Sigmoid colon (tissue), 6 donors: ENCODE measurements at regions not wholly inside any gene's neighbourhood (a gene's known extent, or its start where the extent isn't known, plus 50 kb on each side); places are given as distances from the start of the nearest gene placed in this dataset.

Experiments used
- DNase-seq: peaks from one replicate; pipeline ENCODE4 v3.0.0-alpha.2; 2019
- H3K27ac ChIP-seq, 4 donors: fragments of 200-600 bp; sonication (generic); one replicate each; pipeline ENCODE4 v1.5.1; 2016 to 2019; ENCODE audit warnings: mild to moderate bottlenecking in 1 of 4
- H3K27me3 ChIP-seq, 3 donors: fragments of 200-600 bp; sonication (generic); one replicate each; pipeline ENCODE4 v1.5.1; 2019; ENCODE audit warnings: mild to moderate bottlenecking in 1 of 3
- H3K36me3 ChIP-seq, 4 donors: fragments of 200-600 bp; sonication (generic); one replicate each; pipeline ENCODE4 v1.5.1; 2016 to 2019
- H3K4me1 ChIP-seq, 4 donors: fragments of 200-600 bp; sonication (generic); one replicate each; pipeline ENCODE4 v1.5.1; 2017 to 2019
- H3K4me3 ChIP-seq, 4 donors: fragments of 200-600 bp; sonication (generic); one replicate each; pipeline ENCODE4 v1.5.1; 2017 to 2019; ENCODE audit warnings: mild to moderate bottlenecking in 2 of 4, moderate library complexity in 1 of 4
- H3K9me3 ChIP-seq, 4 donors: fragments of 200-600 bp in 3 of 4; sonication (generic) in 3 of 4; one replicate each; pipeline versions ENCODE4 v1.5.1 to v1.6.1; 2013 to 2019
- EP300 ChIP-seq, 4 donors: sonication (generic); formaldehyde crosslinking; IDR thresholded peaks; one replicate each; pipeline ENCODE4 v1.6.1; 2017; ENCODE audit warnings: antibody characterized with exemption in 4 of 4
- POLR2A ChIP-seq, 2 donors: fragments of 450-650 bp; IDR thresholded peaks; one replicate each; pipeline ENCODE4 v1.6.1; 2016; ENCODE audit warnings: antibody characterized with exemption in 2 of 2, mild to moderate bottlenecking in 2 of 2, moderate library complexity in 2 of 2
- POLR2AphosphoS5 ChIP-seq, 4 donors: sonication (generic); formaldehyde crosslinking; IDR thresholded peaks; one replicate each; pipeline ENCODE4 v1.6.1; 2017; ENCODE audit warnings: antibody characterized with exemption in 4 of 4
- WGBS, 2 donors: extraction: QIAGEN DNeasy Blood & Tissue Kit; methylation state at CpG; one replicate each; pipeline ENCODE4 v1.1.7; 2013; 5-methylcytosine and 5-hydroxymethylcytosine counted together
- intact Hi-C: fragments of 100-400 bp; cut with DNase I; formaldehyde crosslinking; loops from one replicate; pipeline ENCODE4 v1.15.1; 2023
- TF ChIP-seq, protein P1 (sequence below), 4 experiments: fragments of 450-650 bp in 3 of 4; fragments of 200-600 bp in 1 of 4; IDR thresholded peaks; one replicate each; pipeline ENCODE4 v1.5.1; 2016 to 2019; ENCODE audit warnings: antibody characterized with exemption in 4 of 4, mild to moderate bottlenecking in 3 of 4, moderate library complexity in 2 of 4
- donor health status: healthy with polysubstance abuse.
- donor health status: healthy.

DNA sequence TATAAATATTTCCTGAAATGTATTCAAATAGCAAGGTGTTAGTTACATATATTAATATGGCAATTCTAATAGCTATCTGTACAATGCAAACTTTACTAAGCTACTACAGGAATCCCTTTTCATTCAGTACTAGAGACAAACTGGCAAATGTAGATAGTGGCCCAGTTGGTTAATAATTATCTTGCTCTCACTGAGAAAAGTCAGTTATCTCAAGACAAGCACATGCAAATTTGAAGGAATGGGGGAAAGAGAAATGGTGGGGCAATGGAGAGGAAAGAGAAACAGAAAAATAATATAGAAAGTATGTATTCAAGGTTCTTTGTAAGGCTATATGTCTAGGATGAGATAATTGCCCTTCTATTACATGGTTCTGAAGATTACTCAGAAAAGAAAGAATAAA is 280.0 kb downstream of the FIGN start:
- no peaks in the 10 kb centered on the region for H3K36me3 ChIP-seq
- intact Hi-C loops, result no loop called here
- no peaks in the 10 kb centered on the region for H3K4me1 ChIP-seq
- H3K4me3 ChIP-seq, result no peak overlapping the region
- no peak overlapping the region for H3K27ac ChIP-seq
- no peaks in the 10 kb centered on the region for H3K27me3 ChIP-seq
- TF ChIP-seq, protein P1, sequence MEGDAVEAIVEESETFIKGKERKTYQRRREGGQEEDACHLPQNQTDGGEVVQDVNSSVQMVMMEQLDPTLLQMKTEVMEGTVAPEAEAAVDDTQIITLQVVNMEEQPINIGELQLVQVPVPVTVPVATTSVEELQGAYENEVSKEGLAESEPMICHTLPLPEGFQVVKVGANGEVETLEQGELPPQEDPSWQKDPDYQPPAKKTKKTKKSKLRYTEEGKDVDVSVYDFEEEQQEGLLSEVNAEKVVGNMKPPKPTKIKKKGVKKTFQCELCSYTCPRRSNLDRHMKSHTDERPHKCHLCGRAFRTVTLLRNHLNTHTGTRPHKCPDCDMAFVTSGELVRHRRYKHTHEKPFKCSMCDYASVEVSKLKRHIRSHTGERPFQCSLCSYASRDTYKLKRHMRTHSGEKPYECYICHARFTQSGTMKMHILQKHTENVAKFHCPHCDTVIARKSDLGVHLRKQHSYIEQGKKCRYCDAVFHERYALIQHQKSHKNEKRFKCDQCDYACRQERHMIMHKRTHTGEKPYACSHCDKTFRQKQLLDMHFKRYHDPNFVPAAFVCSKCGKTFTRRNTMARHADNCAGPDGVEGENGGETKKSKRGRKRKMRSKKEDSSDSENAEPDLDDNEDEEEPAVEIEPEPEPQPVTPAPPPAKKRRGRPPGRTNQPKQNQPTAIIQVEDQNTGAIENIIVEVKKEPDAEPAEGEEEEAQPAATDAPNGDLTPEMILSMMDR (IDR thresholded peaks at IDR 0.05), result no peak
- H3K9me3 ChIP-seq, result no peaks in the 10 kb centered on the region
- DNase-seq, result no peak

DNA sequence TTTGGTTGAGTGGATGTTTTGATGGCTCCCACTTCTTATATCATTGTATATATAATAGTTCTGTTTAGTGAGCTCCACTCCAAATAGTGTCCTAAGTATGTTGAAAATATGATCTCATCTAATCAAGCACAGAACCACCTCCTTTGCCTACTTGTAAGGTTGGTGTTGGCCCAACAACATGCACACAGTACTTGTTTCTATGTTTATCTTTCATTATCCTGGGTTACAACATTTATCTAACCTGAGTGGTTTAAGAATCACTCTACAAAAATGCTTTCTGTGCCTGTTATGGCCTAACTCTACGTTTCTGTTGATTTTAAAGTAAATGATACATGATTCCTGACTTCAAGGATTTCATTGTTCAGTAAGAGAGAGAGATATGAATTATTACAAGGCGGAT is 281.9 kb downstream of the FIGN start:
- Histone ChIP-seq H3K36me3 (no peaks in the 10 kb centered on the region), H3K4me3 (no peak overlapping the region), H3K4me1 (peaks cover 0 to 1% (median 0%) of the 10 kb centered on the region in 4 donors), H3K27ac (no peak overlapping the region), H3K27me3 (no peaks in the 10 kb centered on the region), H3K9me3 (no peaks in the 10 kb centered on the region)
- WGBS, 2 donors, result 48 to 61% methylated on average over 2 of the region's 2 CpGs
- TF ChIP-seq EP300 (IDR thresholded peaks at IDR 0.05) (no peak), POLR2AphosphoS5 (IDR thresholded peaks at IDR 0.05) (no peak), POLR2A (IDR thresholded peaks at IDR 0.05) (no peak)
- TF ChIP-seq, protein P1 (IDR thresholded peaks at IDR 0.05), result no peak
- DNase-seq, result no peak
- intact Hi-C loops, result no loop called here

DNA sequence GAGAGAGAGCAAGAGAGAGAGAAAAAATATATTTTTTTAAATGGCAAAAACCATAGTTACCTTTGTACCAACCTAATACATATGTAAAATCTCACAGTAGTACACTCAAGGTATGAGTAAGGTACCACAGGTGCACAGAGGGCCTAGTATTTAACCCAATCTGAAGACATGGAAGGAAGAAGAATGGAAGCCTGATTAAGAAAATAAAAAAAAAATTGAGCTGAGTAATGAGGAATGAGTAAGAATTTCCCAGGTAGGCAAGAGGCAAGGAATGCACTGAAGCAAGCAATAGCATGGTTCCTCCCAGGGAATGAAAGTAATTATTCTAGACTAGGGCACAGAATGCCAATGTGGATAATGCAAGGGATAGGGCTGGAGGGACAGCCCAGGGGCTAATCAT is 294.2 kb downstream of the FIGN start:
- intact Hi-C loops, result no loop called here
- TF ChIP-seq EP300 (IDR thresholded peaks at IDR 0.05) (no peak), POLR2AphosphoS5 (IDR thresholded peaks at IDR 0.05) (no peak), POLR2A (IDR thresholded peaks at IDR 0.05) (no peak)
- TF ChIP-seq, protein P1 (IDR thresholded peaks at IDR 0.05), result no peak
- Histone ChIP-seq H3K27me3 (no peaks in the 10 kb centered on the region), H3K4me1 (no peaks in the 10 kb centered on the region), H3K4me3 (no peak overlapping the region), H3K36me3 (no peaks in the 10 kb centered on the region), H3K9me3 (no peaks in the 10 kb centered on the region), H3K27ac (no peak overlapping the region)
- DNase-seq, result no peak

DNA sequence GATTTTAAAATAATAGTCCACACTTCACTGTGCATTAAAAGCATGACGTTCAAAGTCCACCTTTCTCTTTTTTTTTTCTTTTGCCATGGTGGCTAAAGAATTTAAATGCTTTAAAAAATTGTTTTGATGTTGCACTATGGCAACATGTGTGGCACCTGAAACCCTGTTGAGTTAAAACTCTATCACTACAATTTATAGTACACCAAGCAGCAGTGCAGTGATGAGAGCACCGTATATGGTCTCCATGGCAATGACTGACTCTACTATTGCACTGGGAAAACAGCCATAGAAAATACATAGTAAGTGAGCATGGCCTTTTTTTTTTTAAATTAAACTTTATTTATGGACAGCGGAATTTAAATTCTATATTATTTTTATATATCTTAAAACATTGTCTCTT is 298.8 kb downstream of the FIGN start:
- intact Hi-C loops, result no loop called here
- Histone ChIP-seq H3K27me3 (no peaks in the 10 kb centered on the region), H3K27ac (no peak overlapping the region), H3K9me3 (no peaks in the 10 kb centered on the region), H3K36me3 (no peaks in the 10 kb centered on the region), H3K4me1 (no peaks in the 10 kb centered on the region), H3K4me3 (no peak overlapping the region)
- no peak for TF ChIP-seq POLR2A (IDR thresholded peaks at IDR 0.05)
- TF ChIP-seq, protein P1 (IDR thresholded peaks at IDR 0.05), result no peak
- no peak for TF ChIP-seq EP300 (IDR thresholded peaks at IDR 0.05)
- no peak for TF ChIP-seq POLR2AphosphoS5 (IDR thresholded peaks at IDR 0.05)
- 42 to 70% methylated on average over 3 of the region's 3 CpGs for WGBS, 2 donors
- no peak for DNase-seq

DNA sequence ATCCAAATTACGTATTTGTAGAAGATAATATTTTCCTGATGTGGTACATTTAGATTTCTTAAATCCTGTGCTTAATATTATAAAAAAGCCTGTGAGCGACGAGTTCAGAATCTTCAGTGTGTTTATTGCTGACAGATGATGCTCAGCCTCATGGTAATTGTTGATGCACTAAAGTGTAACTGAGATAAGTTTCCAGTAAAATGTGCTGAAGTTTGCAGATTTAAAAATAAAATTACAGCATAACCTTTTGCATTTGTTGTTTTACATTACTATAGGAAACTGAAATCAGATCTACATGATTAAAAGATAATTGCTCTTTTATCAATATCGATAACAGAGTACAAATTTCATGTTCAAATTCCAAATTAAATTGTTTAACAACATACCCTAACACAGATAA is 307.6 kb downstream of the FIGN start:
- intact Hi-C loops, result no loop called here

More for the DNA sequence above, 307.6 kb downstream of the FIGN start:
- no peak for DNase-seq
- Histone ChIP-seq H3K27me3 (no peaks in the 10 kb centered on the region), H3K36me3 (no peaks in the 10 kb centered on the region), H3K27ac (no peak overlapping the region), H3K9me3 (no peaks in the 10 kb centered on the region), H3K4me1 (no peaks in the 10 kb centered on the region), H3K4me3 (no peak overlapping the region)
- TF ChIP-seq, protein P1 (IDR thresholded peaks at IDR 0.05), result no peak
- TF ChIP-seq EP300 (IDR thresholded peaks at IDR 0.05), result no peak
- TF ChIP-seq POLR2A (IDR thresholded peaks at IDR 0.05), result no peak
- TF ChIP-seq POLR2AphosphoS5 (IDR thresholded peaks at IDR 0.05), result no peak
- WGBS, 2 donors, result 86 to 90% methylated on average over 4 of the region's 4 CpGs
